ENCODE measurements at regions not wholly inside any gene's neighbourhood (a gene's known extent, or its start where the extent isn't known, plus 50 kb on each side); places are given as distances from the start of the nearest gene placed in this dataset.
"Not testable (repeated sequence)": the region's sequence is repeated elsewhere in the genome, so short reads cannot be mapped to it uniquely, and the experiment has no call there.

DNA sequence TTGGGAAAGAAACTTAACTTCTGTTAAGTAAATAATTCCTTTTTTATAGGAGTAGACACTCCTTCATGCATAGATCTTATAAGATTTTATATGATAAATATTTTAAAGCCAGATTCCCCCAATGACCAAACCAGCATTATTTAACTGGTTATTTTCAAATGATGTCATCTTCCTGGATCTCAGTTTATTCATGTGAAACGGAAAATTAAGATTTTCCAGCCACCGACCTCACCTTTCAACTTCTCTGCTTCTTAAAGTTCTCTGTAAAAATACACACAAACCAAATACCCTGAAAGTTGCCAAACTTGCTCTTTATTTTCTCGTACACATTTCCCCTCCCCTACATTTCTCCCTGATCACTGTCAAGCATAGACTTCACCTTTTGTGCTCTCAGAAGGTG is 364.2 kb downstream of the GALC start:
- DNase-seq, result peak; percentile 40

DNA sequence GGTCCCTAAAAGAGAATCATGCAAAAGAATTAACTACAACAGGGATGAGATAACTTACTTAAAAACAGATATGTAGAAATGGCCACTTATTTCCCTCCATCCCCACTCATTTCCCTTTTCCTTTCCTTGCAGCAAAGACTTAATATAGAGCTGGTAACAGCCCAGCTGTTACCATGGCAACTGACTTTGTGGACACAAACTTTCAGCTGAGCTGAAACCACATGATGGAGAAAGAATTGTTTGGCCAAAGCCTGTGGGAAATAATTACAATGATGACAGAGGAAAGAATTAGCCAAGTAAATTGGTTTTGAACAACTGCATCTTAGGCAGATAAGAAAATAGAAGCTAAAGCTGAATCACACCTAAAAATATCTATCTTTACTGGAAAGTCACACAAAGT is 364.9 kb downstream of the GALC start:
- DNase-seq, result peak; percentile 92

DNA sequence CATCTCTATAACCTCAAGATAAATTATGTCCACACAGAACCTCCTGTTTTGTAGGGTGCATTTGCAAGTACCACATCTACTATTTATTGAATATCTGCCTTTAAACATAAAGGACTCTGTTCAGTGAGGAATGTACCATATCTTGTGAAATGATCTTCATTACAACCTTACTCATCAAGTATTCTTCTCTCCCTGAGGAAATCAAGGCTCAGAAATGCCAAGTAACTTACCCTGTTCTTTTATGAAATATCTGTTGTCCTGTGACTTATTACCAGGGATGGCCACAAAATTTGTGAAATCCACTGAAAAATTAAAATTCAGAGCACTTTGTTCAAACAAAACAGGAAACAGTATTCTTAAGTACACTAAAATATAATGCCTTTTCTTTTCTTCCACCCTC is 366.7 kb downstream of the GALC start:
- no peak for DNase-seq

DNA sequence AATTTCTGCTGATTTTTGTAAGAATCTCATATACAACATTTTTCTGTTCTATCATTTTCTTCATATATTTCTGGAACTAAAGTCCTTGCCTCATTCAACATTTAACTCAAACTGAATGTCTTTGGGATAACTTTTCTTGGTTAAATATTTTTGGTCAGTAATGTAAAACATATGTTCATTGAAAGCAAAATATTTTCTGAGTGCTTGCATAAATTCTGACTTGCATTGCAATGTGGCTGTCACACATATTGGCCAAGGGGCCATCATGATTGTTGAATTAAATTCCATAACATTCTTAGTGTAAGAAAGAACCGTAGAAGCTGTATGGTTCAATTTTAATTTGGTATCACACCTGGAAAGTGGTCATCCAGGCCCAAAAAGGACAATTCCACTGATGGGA is 369.4 kb downstream of the GALC start:
- DNase-seq, result no peak

DNA sequence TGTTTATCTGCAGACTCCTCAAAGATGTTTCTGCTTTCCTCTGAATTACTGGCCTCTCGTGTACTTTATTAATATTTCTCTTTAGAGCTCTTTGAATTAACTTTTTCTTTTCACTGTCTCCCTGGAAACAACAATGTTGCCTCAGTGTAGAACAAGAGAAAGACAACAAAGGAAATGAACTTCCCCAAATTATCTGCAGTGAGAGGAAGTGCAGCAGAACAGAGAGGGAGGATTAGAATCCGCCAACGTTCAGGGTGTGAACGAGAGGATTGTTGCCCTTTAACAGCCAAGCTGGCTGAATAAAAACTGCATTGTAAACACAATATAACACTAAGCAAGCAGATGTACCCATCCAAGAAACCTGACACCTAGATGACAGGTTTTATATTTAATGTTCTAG is 375.9 kb downstream of the GALC start:
- no peak for DNase-seq

DNA sequence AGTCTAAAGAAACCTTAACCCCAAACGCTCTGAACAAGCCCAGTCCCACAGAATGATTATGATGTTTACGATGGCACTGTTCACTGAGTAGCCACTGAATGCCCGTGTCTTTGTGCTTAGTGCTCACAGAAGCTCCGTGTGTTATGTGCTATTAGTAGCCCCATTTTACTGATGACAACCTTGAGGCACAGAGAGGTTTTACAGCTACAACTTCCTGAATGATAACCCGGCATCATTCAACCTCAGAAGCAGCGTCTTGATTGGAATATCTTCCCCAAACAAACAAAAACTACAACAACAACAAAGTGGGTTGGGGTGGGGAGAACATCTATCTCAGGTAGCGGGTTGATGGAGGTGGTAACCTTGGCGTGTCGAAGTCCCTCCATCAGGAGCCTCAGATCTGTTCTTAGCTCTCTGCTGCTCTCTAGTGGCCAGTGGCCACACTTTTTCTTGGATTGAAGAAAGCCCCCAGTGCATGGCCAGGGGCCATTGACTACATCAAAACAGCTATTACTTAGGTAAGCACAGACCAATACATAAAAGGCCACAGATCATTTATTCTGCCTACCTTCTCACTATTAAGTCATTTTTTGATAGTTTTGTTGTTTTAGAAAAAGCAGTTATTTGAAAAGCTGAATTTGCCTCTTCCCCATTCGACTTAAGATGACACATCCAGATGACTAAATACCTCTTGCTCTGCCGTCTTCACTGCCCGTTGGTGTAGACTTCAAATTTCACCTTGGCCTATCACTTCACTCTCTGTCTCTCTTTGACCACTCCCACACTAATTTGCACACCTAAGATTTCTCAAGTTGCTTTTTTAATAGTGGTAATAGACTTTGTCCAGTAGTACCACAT is 376.9 kb downstream of the GALC start:
- peak; percentile 81 for DNase-seq

DNA sequence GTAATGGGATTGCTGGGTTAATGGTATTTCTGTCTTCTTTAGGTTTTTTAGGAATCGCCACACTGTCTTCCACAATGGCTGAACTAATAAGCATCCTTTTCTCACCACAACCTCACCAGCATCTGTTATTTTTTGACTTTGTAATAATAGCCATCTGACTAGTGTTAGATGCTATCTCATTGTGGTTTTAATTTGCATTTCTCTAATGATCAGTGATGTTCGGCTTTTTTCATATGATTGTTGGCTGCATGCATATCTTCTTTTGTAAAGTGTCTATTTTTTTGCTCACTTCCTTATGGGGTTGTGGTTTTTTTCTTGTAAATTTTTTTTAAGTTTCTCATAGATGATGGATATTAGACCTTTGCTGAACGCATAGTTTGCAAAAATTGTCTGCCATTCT is 377.9 kb downstream of the GALC start:
- no peak for DNase-seq

DNA sequence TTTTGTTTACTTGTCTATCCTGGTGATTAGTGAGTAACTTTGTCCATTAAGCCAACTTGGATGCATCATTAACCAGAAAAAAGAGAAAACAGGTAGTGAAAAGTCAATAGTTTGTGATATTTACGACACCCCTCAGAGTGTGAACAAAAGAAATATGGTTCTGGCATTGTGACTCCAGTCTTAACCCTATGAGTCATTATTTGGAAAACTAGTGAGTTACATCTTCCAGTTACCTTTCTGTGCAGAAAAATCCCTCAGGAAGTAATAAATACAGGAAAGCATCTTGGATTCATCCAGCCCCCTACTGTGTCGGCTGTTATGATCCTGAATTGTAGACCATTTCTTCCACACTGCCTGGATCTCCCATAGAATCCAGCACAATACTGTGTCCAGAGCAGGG is 379.1 kb downstream of the GALC start:
- DNase-seq, result no peak

DNA sequence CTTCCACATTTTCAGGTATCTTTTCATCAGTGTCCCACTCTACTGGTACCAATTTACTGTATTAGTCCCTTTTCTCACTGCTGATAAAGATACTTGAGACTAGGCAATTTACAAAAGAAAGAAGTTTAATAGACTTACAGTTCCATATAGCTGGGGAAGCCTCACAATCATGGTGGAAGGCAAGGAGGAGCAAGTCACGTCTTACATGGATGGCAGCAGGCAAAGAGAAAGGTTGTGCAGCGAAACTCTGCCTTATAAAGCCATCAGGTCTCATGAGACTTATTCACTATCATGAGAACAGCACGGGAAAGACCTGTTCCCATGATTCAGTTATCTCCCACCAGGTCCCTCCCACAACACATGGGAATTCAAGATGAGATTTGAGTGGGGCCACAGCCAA is 385.9 kb downstream of the GALC start:
- DNase-seq, result not testable (repeated sequence)

DNA sequence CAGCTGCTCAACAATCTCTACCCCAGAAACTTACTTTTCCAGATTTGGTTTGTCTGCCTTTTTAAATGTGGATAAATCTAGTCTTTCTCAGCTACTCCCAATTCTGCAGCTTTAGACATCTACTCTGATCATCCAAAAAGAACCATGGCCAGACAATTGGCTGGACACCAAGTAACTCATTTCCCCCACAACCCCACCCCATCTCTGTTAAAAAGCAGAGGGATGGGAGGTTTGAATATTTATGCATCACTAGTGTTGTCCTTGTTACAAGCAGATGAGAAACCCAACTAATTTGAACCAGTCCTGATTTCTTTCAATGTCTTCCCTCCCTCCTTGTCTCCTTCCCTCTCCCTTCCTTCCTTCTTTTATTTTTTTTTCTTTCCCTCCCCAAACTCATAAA is 391.9 kb downstream of the GALC start:
- peak; percentile 19 for DNase-seq

DNA sequence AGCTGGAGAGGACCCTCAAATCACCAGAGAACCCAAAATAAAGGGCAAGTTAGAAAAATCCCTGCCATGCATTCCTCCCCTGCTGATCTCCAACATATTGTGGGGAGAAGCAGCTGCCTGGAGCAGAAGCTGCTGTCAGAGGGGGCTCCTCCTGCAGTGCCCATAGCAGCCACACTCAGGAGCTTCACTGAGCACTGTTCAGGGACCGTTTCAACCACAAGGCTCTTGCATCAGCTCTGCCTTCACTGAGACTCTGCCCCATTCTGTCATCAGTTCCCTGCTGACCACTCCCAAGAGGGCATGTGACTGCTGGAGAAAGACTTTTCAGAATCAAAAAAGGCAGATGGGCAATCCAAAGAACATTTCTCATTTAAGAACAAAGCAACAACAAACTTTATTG is 392.7 kb downstream of the GALC start:
- no peak for DNase-seq

DNA sequence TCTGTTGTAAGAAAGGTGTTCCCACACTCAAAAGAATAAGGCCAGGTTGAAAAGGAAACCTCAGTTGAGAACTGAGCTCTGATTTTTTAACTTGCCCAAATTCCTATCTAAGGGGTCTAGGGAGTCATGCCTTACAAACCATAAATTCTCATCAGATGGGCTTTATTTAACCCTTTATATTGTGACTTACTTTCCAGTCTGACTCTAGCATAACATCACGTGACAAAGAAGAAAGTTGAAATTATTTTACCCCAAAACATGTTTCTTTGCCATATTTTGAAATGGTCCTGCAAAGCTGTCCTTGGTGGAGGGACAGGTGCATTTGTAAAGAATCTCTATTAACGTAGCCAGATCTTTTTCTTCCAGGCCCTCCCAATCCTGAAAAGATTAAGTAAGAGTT is 411.7 kb downstream of the GALC start:
- no peak for DNase-seq

DNA sequence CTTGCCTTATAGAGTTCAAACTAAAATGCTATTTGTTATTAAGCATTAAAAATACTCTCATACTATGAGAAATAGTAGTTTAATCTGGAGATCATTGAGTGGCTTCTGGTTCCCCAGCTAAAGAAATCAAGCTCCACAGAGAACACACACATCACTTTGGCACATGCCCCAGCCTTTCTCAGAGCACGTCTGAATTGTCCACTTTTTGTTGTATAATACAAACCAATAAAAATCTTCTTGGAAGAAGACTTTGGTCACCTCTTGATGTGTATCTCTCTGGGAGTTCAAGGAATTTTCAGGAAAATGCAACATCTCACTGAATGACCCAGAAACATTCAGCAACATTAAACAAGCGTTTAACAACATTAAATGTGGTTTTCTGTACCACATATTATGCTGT is 413.9 kb downstream of the GALC start:
- no peak for DNase-seq

DNA sequence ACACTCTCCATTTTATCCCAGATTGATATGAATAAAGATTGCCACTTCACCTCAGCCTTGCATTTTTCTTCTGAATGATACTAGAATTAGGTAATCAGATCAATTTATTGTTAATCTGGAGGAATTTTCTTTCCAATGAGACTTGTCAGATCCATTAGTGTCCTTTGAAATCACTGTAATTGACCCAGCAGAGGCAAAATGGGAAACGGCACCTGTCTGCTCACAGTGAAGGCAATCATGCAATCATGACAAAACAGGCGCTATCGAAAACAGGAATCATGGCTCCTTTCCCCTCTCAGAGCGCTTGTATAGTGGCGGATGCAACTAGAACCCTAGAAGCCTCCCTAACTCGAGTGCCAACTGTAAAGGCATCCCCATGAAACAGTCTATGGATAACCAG is 417.6 kb downstream of the GALC start:
- no peak for DNase-seq

DNA sequence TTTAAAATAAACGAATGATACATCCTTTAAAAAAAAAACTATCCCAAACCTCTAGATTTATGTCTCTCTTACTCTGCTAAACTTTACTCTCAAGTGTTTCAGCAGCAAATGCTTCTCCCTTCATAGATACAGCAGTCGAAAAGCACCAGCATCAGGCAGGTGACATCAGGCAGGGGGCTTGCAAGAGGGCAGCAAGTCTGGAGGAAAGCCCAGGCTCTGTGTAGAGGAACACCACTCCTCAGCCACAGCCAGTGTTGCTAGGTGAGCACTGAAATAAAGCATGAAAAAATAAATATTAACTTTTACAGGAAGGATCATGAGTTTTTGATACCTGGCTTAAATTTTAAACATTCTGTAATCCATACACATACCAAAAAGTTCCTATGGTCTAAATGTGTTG is 419.4 kb downstream of the GALC start:
- peak; percentile 35 for DNase-seq

DNA sequence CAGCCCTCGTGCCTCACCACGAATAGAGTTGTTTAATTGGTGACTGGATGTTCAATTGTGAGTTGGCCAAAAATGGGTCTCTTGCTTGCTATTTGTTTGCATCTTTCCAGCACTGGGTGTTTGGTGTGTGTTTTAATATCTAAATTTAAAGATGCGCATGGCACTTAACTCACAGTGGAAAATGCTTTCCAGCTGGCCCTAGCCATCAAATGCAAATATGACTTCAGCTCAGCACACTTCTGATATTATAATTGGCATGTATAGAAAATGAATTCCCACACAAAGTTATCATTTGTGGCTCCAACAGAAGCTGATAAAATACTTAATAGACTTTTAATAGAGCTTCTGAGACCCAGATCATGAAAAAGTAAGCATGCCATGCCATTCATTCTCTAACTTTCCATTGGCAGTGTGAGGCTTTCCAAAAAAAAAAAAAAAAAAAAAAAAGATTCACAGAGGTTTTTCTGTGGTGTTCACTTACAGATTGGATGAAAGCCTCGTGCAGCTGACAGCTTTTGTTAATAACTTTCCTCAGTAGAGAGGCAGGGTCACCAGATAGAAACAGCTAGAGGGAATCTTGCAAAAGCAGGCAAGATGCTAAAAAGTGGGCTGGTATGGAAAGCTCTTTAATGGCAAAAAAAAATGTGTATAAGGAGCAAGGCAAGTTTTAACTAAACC is 425.2 kb downstream of the GALC start:
- peak; percentile 86 for DNase-seq

DNA sequence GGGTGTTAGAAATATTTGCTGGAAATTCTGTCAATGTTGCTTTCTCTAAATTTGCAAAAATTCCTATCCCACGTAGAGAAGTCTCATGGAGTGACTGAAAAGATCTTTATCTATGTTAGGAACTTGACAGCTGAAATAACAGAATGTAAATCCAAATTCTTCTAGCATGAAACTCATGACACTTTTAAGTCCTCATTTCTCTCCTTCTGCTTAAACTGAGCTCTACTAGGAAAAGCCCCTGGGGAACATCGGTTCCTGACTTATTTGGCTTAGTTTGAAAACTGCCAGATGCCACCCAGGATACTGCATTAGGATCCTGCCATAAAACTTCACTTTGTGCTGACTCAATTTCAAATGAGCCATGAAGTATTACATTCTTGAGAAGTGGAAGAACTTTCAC is 426.0 kb downstream of the GALC start:
- peak; percentile 84 for DNase-seq

DNA sequence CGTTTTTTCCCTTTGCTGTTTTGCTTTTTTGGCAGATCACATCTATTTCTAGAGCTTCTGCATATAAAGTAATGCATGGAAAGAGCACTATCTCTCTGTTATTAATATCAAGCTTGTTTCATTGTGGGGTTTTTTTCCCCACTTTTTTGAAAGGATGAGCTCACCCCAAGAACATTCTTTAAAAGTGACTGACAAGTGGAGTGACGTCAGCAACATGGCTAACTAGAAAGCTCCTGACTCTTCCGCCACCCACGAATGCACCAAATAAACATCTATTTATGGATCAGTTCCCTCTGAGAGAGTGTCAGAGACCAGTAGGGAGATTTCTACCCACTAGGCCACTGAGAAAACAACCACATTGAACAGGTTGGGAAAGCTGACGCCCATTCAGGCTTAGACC is 445.4 kb downstream of the GALC start:
- DNase-seq, result no peak

DNA sequence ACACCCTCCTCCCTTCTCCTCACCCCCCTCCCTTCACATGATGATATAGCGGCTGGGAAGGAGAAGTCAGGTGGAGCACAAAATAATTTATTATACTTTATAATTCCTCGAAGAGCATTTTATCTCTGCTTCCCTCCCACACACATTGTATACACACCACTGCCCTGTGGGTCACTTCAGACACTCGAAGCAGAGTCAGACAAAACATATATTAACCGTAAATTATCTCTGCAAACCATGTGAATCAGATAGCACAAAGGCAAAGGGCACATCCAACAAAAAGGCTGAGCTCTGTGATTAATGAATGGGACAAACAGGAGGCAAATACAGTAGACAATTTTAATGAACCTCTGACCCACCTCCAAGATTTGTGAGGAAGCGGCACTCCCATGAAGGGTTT is 450.7 kb downstream of the GALC start:
- no peak for DNase-seq

DNA sequence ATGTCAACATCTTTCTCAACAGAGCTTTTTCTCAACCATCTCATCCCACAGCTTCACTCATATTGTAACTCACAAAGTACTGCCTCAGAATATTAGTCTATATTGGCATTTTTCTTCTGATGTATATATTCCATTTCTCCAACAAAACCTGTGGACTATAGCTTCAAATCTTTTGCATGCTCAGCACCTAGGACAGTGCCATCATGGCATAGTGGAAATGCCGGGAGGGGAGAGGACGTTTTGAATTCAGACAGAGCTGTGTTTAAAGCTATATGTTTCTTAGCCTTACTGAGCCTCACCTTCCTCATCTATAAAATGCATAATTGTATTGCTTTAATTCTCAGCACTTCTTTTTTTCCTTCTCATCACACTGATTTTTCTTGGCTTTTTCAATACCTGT is 452.6 kb downstream of the GALC start:
- DNase-seq, result no peak

DNA sequence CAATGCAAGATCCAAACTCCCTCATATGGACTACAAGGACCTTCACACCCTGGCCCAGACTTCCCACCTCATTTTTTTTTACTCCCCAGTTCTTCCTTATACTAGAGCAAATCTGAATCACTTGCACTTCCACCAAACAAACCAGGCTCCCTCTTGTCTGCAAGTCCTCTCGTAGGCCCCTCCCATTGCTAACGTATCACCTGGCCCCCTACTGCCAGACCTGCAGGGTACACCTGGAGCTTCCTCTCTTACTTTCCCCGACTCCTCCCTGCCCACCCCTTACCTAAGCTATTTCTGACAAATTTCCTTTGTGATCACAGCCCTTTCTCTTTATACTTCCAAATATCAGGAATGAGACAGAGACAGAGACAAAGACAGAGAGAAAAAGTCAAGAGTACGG is 463.9 kb downstream of the GALC start:
- DNase-seq, result no peak

DNA sequence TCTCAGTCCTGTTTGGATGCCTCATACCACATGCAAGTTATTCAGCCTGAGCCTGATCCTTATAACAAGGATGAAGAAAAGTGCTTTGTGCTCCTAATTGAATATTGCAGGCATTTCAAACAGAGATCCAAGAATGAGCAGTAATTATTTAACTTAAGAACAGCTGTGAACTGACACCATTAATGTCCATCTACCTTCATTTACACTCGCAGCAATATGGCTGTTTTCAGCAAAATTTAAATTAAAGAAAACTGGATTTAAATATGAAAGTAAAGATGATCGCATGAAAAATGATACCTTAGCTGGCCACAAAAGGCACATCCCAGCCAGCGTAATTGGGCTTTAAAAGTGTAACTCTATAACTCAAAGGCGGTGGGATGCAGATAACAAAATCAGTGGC is 466.3 kb downstream of the GALC start:
- DNase-seq, result peak; percentile 35

DNA sequence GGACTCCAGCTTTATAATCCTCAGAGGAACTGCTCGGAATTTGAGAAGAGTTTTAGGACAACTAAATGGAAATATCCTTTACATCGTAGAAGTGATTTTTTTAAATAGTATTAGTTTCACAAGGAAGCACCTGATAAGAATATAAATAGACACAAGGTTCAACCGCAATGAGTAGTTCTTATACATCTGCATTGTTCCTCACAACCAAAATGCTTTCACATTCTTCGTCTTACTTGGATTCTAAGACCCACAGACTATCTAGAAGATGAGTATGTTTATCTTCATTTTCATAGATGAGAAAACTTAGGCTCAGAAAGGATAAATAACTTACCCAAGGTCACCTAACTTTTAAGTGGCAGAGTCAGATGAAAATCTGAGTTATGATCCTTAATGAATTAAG is 469.0 kb downstream of the GALC start:
- no peak for DNase-seq

DNA sequence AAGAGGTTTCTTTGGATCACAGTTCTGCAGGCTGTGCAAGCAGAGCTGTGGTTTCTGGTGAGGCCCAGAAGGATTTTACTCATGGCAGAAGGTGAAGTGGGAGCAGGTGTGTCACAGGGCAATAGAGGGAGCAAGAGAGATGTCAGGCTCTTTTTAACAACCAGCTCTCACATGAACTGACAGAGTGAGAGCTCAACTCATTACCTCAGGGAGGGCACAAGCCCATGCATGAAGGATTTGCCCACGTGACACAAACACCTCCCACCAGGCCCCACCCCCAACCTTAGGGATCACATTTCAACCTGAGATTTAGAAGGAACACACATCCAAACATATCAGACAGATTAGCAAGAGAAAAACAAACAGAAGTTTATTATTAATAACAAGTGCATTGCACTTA is 470.4 kb downstream of the GALC start:
- no peak for DNase-seq
